ENCODE measurements at regions not wholly inside any gene's neighbourhood (a gene's known extent, or its start where the extent isn't known, plus 50 kb on each side); places are given as distances from the start of the nearest gene placed in this dataset.
"Not testable (repeated sequence)": the region's sequence is repeated elsewhere in the genome, so short reads cannot be mapped to it uniquely, and the experiment has no call there.

DNA sequence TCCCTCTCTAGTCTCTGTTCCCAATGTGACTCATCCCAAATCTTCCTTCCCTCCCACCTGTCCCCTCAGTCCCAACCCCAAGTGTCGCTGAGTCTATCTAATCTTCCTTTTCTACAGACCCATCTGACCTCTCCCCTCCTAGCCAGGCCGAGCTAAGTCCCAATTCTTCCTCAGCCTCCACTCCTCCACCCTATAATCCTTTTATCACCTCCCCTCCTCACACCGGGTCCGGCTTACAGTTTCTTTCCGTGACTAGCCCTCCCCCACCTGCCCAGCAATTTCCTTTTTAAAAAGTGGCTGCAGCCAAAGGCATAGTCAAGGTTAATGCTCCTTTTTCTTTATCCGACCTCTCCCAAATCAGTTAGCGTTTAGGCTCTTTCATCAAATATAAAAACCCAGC lies 541.0 kb upstream of the CRIM1 start:
- not testable (repeated sequence) for H3K27ac ChIP-seq (ENCODE audit: insufficient read depth, low read length, poor library complexity, severe bottlenecking); H3K9me3 Mint-ChIP-seq; H3K4me1 ChIP-seq (ENCODE audit: control insufficient read depth, insufficient read depth, low read length, poor library complexity, severe bottlenecking); DNase-seq; H3K36me3 ChIP-seq (ENCODE audit: control insufficient read depth, insufficient read depth, low read length); H3K27me3 Mint-ChIP-seq; H3K27me3 ChIP-seq (ENCODE audit: control insufficient read depth, insufficient read depth, low read length); H3K4me3 ChIP-seq (ENCODE audit: low read depth, low read length); H3K9me3 ChIP-seq (ENCODE audit: control insufficient read depth in 2 of 2, low read length in 2 of 2); H3K4me3 Mint-ChIP-seq; H3K36me3 Mint-ChIP-seq; H3K4me1 Mint-ChIP-seq; ATAC-seq (ENCODE audit: low read depth in 2 of 2); H3K27ac Mint-ChIP-seq

DNA sequence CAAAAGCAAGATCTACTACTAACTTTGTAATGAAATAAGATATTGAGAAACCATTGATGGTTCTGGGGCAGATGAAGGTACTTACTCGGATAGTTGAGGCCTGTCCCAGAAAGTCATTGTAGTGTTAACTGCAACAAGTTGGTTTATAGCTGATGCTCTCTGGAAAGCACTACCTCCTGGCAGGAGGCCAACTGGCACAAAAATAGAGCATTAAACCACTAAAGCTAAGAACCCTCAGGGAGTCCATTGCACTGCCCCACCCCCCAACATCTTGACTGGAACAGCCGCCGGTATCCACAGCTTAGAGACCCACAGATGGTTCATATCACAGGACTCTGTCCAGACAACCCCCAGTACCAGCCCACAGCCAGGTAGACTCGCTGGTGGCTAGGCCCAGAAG lies 552.5 kb upstream of the CRIM1 start:
- no peaks in the 10 kb centered on the region for H3K4me1 Mint-ChIP-seq
- no peak overlapping the region for H3K4me3 Mint-ChIP-seq
- DNase-seq: no peak
- Histone ChIP-seq H3K27me3 (ENCODE audit: control insufficient read depth, insufficient read depth, low read length) (no peaks in the 10 kb centered on the region), H3K4me3 (ENCODE audit: low read depth, low read length) (no peak overlapping the region), H3K27ac (ENCODE audit: insufficient read depth, low read length, poor library complexity, severe bottlenecking) (no peak overlapping the region), H3K4me1 (ENCODE audit: control insufficient read depth, insufficient read depth, low read length, poor library complexity, severe bottlenecking) (no peaks in the 10 kb centered on the region), H3K36me3 (ENCODE audit: control insufficient read depth, insufficient read depth, low read length) (no peaks in the 10 kb centered on the region), H3K9me3 (ENCODE audit: control insufficient read depth in 2 of 2, low read length in 2 of 2) (peaks cover 0 to 2% of the 10 kb centered on the region in 2 experiments)
- no peak for ATAC-seq (ENCODE audit: low read depth in 2 of 2)
- H3K27me3 Mint-ChIP-seq: peaks cover 18% of the 10 kb centered on the region
- no peaks in the 10 kb centered on the region for H3K36me3 Mint-ChIP-seq
- H3K9me3 Mint-ChIP-seq: peaks cover 0 to 5% (median 2%) of the 10 kb centered on the region in 7 donors
- H3K27ac Mint-ChIP-seq: no peak overlapping the region

DNA sequence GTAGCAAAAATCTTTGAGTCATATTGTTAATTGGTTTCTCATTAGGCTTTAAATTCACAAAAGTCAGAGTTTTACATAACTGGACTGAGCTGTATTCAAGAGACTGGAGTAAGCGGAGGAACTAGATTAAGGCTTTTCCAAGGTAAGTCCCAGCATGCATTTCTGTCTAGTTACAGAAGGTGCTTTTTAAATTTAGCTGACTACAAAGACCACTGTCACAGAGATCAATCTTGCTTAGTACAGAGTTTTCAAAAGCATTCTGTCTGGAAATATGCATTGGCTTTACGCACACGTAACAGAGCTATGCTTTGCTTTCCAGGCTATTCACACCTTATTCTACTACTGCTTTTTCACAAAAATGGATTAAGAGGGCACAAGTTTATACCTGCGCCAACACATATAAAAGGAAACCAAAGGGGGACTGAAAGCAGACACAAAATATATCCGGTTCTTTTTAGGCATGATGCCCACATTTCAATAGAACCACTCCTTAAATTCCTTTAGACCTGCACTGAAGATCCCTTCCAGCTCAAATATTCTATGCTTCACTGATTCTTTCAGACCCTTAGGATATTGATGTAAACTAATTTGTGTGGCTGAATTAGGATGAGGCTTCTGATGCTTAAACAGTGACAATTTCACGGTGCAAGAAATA lies 560.7 kb upstream of the CRIM1 start:
- Mint-ChIP-seq H3K4me1 (no peaks in the 10 kb centered on the region), H3K4me3 (no peak overlapping the region), H3K9me3 (peaks cover 0 to 3% (median 0%) of the 10 kb centered on the region in 7 donors), H3K36me3 (no peaks in the 10 kb centered on the region), H3K27me3 (no peaks in the 10 kb centered on the region), H3K27ac (no peak overlapping the region)
- Histone ChIP-seq H3K27me3 (ENCODE audit: control insufficient read depth, insufficient read depth, low read length) (peaks cover 2% of the 10 kb centered on the region), H3K36me3 (ENCODE audit: control insufficient read depth, insufficient read depth, low read length) (no peaks in the 10 kb centered on the region), H3K27ac (ENCODE audit: insufficient read depth, low read length, poor library complexity, severe bottlenecking) (no peak overlapping the region), H3K4me1 (ENCODE audit: control insufficient read depth, insufficient read depth, low read length, poor library complexity, severe bottlenecking) (no peaks in the 10 kb centered on the region), H3K4me3 (ENCODE audit: low read depth, low read length) (no peak overlapping the region), H3K9me3 (ENCODE audit: control insufficient read depth in 2 of 2, low read length in 2 of 2) (no peaks in the 10 kb centered on the region)
- ATAC-seq (ENCODE audit: low read depth in 2 of 2) (no peak), DNase-seq (no peak)

DNA sequence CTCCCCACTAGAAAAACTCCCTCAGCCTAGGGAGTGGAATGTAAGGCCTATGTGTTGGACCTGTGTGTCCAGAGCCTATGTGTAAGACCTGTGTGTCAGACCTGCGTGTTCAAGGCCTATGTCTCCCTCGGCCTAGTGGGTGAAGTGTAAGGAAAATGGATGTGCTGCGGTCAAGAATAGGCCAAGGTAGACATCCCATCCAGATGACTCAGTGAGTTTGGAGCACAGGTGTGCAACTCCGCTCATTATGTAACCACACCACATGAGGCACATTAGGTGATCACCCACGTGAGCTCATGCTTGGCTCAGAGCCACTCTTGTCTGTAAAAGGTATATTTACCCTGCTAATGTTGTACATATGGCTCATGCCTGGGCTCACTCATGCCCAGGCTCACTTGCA lies 565.3 kb upstream of the CRIM1 start:
- no peak for ATAC-seq (ENCODE audit: low read depth in 2 of 2)
- no peak for DNase-seq
- H3K4me1 Mint-ChIP-seq: no peaks in the 10 kb centered on the region
- Histone ChIP-seq H3K9me3 (ENCODE audit: control insufficient read depth in 2 of 2, low read length in 2 of 2) (peaks cover 0 to 3% of the 10 kb centered on the region in 2 experiments), H3K4me1 (ENCODE audit: control insufficient read depth, insufficient read depth, low read length, poor library complexity, severe bottlenecking) (no peaks in the 10 kb centered on the region), H3K27me3 (ENCODE audit: control insufficient read depth, insufficient read depth, low read length) (no peaks in the 10 kb centered on the region), H3K36me3 (ENCODE audit: control insufficient read depth, insufficient read depth, low read length) (no peaks in the 10 kb centered on the region), H3K4me3 (ENCODE audit: low read depth, low read length) (no peak overlapping the region), H3K27ac (ENCODE audit: insufficient read depth, low read length, poor library complexity, severe bottlenecking) (no peak overlapping the region)
- H3K36me3 Mint-ChIP-seq: no peaks in the 10 kb centered on the region
- H3K27ac Mint-ChIP-seq: no peak overlapping the region
- H3K9me3 Mint-ChIP-seq: peaks cover 0 to 6% (median 0%) of the 10 kb centered on the region in 7 donors
- H3K27me3 Mint-ChIP-seq: no peaks in the 10 kb centered on the region
- H3K4me3 Mint-ChIP-seq: no peak overlapping the region

DNA sequence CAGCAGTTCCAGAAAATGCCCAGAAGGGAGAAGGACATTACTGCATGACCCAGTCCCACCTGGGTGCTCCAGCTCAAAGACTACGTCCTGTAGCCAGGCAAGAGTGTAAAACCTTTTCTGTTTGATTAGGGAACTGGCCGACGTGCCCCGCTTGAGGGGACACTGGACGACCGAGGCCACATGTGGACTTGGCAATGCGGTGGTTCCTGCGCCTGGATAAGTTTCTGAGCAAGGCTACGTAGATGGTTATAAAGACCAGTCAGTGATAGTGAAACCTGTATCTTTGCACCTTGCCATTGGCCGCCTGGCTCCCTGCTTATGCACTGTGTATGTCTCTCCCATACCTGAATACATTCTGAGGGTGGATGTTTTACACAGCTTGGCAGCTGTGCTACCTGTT lies 567.0 kb upstream of the CRIM1 start:
- Mint-ChIP-seq H3K9me3 (peaks cover 0 to 10% (median 3%) of the 10 kb centered on the region in 7 donors), H3K27ac (no peak overlapping the region), H3K4me1 (no peaks in the 10 kb centered on the region), H3K4me3 (no peak overlapping the region), H3K27me3 (no peaks in the 10 kb centered on the region), H3K36me3 (no peaks in the 10 kb centered on the region)
- Histone ChIP-seq H3K27me3 (ENCODE audit: control insufficient read depth, insufficient read depth, low read length) (no peaks in the 10 kb centered on the region), H3K36me3 (ENCODE audit: control insufficient read depth, insufficient read depth, low read length) (no peaks in the 10 kb centered on the region), H3K27ac (ENCODE audit: insufficient read depth, low read length, poor library complexity, severe bottlenecking) (no peak overlapping the region), H3K4me1 (ENCODE audit: control insufficient read depth, insufficient read depth, low read length, poor library complexity, severe bottlenecking) (no peaks in the 10 kb centered on the region), H3K9me3 (ENCODE audit: control insufficient read depth in 2 of 2, low read length in 2 of 2) (peaks cover 0 to 3% of the 10 kb centered on the region in 2 experiments), H3K4me3 (ENCODE audit: low read depth, low read length) (no peak overlapping the region)
- DNase-seq: no peak
- no peak for ATAC-seq (ENCODE audit: low read depth in 2 of 2)

DNA sequence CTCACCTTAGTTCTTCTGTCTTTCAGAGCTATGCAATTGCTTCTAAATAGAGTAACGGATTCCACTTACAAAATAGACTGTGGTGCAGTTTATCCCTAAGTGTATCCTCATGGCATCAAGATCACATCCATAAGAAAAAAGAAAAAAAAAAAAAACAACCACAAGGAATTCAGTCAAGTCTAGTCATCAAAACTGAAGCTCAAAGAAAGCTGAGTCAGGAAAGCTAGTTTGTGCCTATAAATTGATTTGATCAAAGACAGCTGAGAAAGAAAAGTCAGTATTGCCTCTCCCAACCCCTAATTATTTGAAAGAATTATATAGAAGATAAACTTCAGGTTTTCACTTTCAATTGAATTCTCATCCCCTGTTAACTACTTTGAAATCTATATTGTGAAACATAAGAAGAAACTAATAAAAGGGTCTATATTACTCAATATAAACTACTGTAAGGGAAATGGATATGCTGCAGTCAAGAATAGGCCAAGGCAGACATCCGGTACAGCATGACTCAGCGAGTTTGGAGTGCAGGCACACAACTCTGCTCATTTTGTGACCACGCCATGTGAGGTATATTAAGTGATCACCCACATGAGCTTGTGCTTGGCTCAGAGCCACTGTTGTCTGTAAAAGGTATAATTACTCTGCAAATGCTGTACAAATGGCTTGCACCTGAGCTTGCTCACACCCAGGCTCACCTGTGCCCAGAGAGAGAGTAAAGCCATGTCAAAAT lies 568.1 kb upstream of the CRIM1 start:
- Mint-ChIP-seq H3K27me3 (no peaks in the 10 kb centered on the region), H3K4me1 (no peaks in the 10 kb centered on the region), H3K36me3 (no peaks in the 10 kb centered on the region), H3K9me3 (peaks cover 0 to 10% (median 3%) of the 10 kb centered on the region in 7 donors), H3K4me3 (no peak overlapping the region), H3K27ac (no peak overlapping the region)
- no peak for ATAC-seq (ENCODE audit: low read depth in 2 of 2)
- no peaks in the 10 kb centered on the region for H3K27me3 ChIP-seq (ENCODE audit: control insufficient read depth, insufficient read depth, low read length)
- DNase-seq: peak in 1 of 3 donors; percentile 2
- H3K36me3 ChIP-seq (ENCODE audit: control insufficient read depth, insufficient read depth, low read length): no peaks in the 10 kb centered on the region
- H3K4me3 ChIP-seq (ENCODE audit: low read depth, low read length): no peak overlapping the region
- H3K27ac ChIP-seq (ENCODE audit: insufficient read depth, low read length, poor library complexity, severe bottlenecking): no peak overlapping the region
- H3K4me1 ChIP-seq (ENCODE audit: control insufficient read depth, insufficient read depth, low read length, poor library complexity, severe bottlenecking): no peaks in the 10 kb centered on the region
- peaks cover 0 to 3% of the 10 kb centered on the region in 2 experiments for H3K9me3 ChIP-seq (ENCODE audit: control insufficient read depth in 2 of 2, low read length in 2 of 2)

DNA sequence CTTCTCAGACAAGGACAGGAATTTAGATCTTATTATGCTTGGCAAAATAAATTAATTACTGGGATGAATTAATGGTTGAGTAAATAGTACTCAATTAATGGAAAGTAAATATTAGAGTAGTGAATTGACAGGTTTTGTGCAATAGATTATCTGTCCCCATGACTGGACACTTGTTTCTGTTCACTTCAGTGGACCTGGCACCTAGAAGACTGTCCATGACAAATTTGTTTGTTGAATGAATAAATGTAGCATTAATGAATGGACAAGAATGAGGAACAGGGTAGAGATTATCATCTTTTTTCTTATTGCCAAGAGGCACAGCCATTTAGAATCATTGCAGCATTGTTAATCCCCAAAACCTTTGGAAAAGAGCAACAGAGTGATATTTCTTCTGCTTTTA lies 570.0 kb upstream of the CRIM1 start:
- Histone ChIP-seq H3K36me3 (ENCODE audit: control insufficient read depth, insufficient read depth, low read length) (no peaks in the 10 kb centered on the region), H3K9me3 (ENCODE audit: control insufficient read depth in 2 of 2, low read length in 2 of 2) (peaks cover 0 to 3% of the 10 kb centered on the region in 2 experiments), H3K4me1 (ENCODE audit: control insufficient read depth, insufficient read depth, low read length, poor library complexity, severe bottlenecking) (no peaks in the 10 kb centered on the region), H3K4me3 (ENCODE audit: low read depth, low read length) (no peak overlapping the region), H3K27me3 (ENCODE audit: control insufficient read depth, insufficient read depth, low read length) (no peaks in the 10 kb centered on the region), H3K27ac (ENCODE audit: insufficient read depth, low read length, poor library complexity, severe bottlenecking) (no peak overlapping the region)
- H3K9me3 Mint-ChIP-seq: peaks cover 0 to 6% (median 3%) of the 10 kb centered on the region in 7 donors
- H3K36me3 Mint-ChIP-seq: no peaks in the 10 kb centered on the region
- H3K27me3 Mint-ChIP-seq: no peaks in the 10 kb centered on the region
- no peak for DNase-seq
- H3K4me1 Mint-ChIP-seq: no peaks in the 10 kb centered on the region
- H3K4me3 Mint-ChIP-seq: no peak overlapping the region
- no peak overlapping the region for H3K27ac Mint-ChIP-seq
- ATAC-seq (ENCODE audit: low read depth in 2 of 2): no peak

DNA sequence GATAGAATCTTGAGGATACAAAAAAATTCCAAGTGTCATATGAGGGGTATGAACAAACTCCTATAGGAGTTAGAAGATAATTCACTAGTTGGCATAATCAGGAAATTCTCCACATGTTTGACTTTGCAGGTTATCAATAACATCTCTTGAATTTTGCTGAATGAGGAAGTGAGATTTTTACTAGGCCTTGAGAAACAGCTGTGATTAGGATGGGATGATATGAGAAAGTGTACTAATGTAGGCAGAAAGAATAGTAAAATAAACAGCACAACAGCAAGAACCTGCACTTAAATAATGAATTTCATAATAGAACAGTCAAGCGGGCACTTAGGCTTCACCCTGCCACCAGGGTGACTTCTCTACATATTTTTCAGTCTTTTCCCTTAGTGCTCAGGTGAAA lies 570.8 kb upstream of the CRIM1 start:
- Mint-ChIP-seq H3K4me3 (no peak overlapping the region), H3K9me3 (peaks cover 0 to 6% (median 3%) of the 10 kb centered on the region in 7 donors), H3K36me3 (no peaks in the 10 kb centered on the region), H3K27ac (peak overlapping the region in 1 of 3 donors; percentile 6), H3K4me1 (no peaks in the 10 kb centered on the region), H3K27me3 (no peaks in the 10 kb centered on the region)
- no peak for ATAC-seq (ENCODE audit: low read depth in 2 of 2)
- Histone ChIP-seq H3K4me1 (ENCODE audit: control insufficient read depth, insufficient read depth, low read length, poor library complexity, severe bottlenecking) (no peaks in the 10 kb centered on the region), H3K36me3 (ENCODE audit: control insufficient read depth, insufficient read depth, low read length) (no peaks in the 10 kb centered on the region), H3K9me3 (ENCODE audit: control insufficient read depth in 2 of 2, low read length in 2 of 2) (peaks cover 0 to 3% of the 10 kb centered on the region in 2 experiments), H3K27ac (ENCODE audit: insufficient read depth, low read length, poor library complexity, severe bottlenecking) (no peak overlapping the region), H3K4me3 (ENCODE audit: low read depth, low read length) (no peak overlapping the region), H3K27me3 (ENCODE audit: control insufficient read depth, insufficient read depth, low read length) (no peaks in the 10 kb centered on the region)
- no peak for DNase-seq

Data from CD4-positive, CD25-positive, alpha-beta regulatory T cell (primary cell).